AG09309 (cell line): ENCODE measurements at regions not wholly inside any gene's neighbourhood (a gene's known extent, or its start where the extent isn't known, plus 50 kb on each side); places are given as distances from the start of the nearest gene placed in this dataset.

Source experiments
- DNase-seq: peaks from one replicate; pipeline ENCODE4 v3.0.0-alpha.2; 2010; ENCODE audit warnings: low read depth
- H3K4me3 ChIP-seq: 2 replicates; pipeline ENCODE4 v1.5.1; 2011; ENCODE audit warnings: mild to moderate bottlenecking, low read depth, low read length, moderate library complexity; ENCODE audit not compliant: control insufficient read depth
- TF ChIP-seq, protein P1 (sequence below): IDR thresholded peaks from 2 replicates; pipeline ENCODE4 v1.5.1; 2011; ENCODE audit warnings: mild to moderate bottlenecking, low read depth, low read length, inconsistent platforms; ENCODE audit not compliant: insufficient read depth, control insufficient read depth; ENCODE audit errors: missing control alignments

DNA sequence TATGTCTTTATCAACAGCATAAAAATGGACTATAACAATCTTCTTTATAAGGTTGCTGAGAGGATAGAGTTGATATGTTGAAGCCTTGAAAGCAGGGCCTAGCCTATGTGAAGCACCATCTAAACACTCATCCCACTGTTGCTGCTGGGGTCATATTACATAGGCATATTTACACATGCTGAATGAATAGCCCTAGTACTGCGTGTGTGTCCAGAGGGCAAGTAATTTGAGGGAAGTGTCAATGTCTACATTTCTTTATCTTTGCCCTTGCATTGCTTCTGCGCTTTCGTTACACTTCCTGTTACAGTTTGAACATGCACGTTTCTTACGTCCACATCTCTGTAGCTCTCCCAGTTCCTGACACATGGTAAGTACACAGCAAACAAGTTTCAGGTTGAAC, 280.3 kb upstream of the ATP5MC3 start:
- TF ChIP-seq, protein P1, sequence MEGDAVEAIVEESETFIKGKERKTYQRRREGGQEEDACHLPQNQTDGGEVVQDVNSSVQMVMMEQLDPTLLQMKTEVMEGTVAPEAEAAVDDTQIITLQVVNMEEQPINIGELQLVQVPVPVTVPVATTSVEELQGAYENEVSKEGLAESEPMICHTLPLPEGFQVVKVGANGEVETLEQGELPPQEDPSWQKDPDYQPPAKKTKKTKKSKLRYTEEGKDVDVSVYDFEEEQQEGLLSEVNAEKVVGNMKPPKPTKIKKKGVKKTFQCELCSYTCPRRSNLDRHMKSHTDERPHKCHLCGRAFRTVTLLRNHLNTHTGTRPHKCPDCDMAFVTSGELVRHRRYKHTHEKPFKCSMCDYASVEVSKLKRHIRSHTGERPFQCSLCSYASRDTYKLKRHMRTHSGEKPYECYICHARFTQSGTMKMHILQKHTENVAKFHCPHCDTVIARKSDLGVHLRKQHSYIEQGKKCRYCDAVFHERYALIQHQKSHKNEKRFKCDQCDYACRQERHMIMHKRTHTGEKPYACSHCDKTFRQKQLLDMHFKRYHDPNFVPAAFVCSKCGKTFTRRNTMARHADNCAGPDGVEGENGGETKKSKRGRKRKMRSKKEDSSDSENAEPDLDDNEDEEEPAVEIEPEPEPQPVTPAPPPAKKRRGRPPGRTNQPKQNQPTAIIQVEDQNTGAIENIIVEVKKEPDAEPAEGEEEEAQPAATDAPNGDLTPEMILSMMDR = no peak
- DNase-seq = no peak
- H3K4me3 ChIP-seq = no peak overlapping the region

DNA sequence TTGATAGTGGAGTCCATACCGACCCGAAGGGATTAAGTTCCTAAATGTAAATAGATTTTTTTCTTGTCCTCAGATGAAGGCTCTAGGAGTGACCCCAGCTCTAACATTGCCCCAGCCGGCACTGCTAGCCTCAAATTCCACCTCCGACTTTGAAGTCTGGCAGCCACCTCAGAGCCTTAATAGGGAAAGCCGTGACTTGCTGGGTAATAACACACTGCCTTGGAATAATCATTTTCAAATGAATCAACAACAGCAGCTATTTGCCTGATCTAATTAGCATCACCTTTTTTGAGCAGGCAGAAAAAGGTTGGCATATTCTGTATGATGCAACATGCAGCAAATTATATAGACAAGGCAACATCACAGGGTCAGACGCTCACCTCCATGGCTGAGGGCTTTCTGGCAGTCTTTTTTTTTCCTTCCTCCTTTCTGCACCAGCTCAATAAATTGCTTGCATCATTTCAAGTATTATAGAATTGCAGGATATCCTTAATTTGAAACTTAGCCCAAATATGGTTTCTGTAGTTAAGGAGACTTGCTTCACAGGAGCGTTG, 276.5 kb upstream of the ATP5MC3 start:
- DNase-seq = no peak
- TF ChIP-seq, protein P1 = no peak

DNA sequence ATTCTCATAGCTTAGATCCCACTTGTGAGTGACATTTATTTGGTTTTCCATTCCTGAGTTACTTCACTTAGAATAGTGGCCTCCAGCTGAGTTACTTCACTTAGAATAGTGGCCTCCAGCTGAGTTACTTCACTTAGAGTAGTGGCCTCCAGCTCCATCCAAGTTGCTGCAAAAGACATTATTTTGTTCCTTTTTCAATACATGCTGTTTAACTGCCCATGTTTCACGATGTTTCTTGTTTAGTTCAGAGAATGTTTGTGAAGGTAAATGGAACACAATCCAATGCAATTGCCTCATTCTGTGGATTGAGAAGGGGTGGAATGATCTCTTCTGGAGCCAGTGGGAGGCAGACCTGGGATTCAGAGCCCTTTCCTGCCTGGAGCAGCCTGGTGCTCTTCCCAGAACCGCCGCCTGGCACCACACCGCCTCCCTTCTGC, 273.5 kb upstream of the ATP5MC3 start:
- H3K4me3 ChIP-seq = no peak overlapping the region
- no peak for DNase-seq
- TF ChIP-seq, protein P1 = no peak

More for the DNA sequence above, 276.5 kb upstream of the ATP5MC3 start:
- H3K4me3 ChIP-seq = no peak overlapping the region

DNA sequence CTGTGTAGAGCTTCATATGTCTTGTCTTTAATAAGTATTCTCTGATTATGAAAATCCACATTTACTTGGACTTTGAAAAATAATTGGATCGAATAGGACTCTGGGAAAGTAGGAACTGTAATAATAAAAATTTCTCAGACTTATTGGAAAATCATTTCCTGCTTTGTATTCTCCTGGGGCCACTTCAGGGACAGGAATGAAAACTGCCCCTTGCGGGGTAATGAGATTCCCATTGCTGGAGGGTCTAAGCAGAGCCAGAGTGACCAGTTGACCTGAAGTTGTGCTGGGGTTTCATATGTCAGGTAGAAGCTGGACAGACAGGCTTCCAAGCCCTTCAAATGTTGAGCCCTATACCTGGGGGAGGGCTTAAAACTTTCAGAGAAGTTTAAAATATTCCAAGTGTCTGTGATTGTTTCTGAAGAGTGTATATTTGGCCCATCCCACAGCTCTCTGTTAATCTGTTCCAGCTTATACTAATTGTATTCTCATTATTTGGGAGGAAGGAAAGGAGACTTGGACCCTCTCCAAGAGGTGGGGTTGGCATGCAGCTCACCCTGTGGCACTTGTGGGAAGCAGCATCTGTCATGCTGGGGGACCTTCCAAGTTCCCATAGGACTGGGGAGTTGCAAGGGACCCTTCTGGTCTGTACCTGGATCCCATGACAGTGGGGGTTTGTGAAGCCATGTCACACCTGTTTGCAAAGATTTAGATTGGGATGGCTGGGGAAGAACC, 268.7 kb upstream of the ATP5MC3 start:
- TF ChIP-seq, protein P1 = no peak
- H3K4me3 ChIP-seq = no peak overlapping the region
- no peak for DNase-seq

DNA sequence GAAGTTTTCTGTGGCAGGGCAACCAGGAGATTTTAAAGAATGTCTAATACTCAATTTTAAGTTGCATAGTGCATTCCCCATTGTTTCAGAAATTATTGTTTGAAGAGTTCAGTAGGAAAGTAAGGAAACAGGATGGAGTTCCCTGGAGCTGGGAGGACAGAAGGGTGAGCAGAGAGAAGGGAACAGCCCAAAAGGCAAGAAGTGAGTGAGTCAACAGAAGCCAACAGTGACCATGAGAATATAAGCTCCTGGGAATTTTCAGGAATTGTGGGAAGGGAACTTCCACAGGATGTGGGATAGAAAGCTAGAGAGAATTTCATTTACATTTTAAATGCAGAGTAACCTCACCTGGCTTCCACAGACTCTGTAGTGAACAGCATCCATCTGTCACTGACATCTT, 268.1 kb upstream of the ATP5MC3 start:
- no peak for DNase-seq
- H3K4me3 ChIP-seq = no peak overlapping the region
- TF ChIP-seq, protein P1 = no peak

DNA sequence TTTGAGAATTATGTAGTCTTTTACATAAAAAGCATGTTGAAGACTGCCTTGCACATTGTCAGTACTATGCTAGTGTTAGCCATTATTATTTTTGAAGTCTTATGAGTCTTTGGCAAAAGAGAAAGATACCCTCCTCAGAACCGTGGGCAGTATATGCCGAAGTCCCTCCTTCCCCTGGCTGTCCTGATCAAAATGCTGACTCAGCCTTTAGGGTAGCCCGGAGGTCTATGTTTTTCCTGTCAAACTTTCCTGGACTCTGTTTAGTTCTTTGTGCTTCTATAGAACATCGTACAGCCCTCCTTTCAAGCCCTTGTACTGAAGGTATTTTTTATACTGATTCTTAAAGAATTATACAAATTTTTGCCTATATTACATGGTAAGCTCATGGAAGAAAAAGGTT, 264.7 kb upstream of the ATP5MC3 start:
- TF ChIP-seq, protein P1 = no peak
- H3K4me3 ChIP-seq = no peak overlapping the region
- no peak for DNase-seq
